Mammary epithelial cell (primary cell): ENCODE measurements at regions not wholly inside any gene's neighbourhood (a gene's known extent, or its start where the extent isn't known, plus 50 kb on each side); places are given as distances from the start of the nearest gene placed in this dataset.

Source experiments
- CTCF ChIP-seq, 2 donors: IDR thresholded peaks in 1 of 2; conservative IDR thresholded peaks in 1 of 2; 2 replicates each; pipeline ENCODE4 v1.5.1; 2011 to 2012; ENCODE audit warnings: inconsistent platforms in 2 of 2, low read length in 2 of 2, mild to moderate bottlenecking in 2 of 2, control low read depth in 1 of 2, low read depth in 1 of 2; ENCODE audit not compliant: insufficient read depth in 1 of 2; ENCODE audit errors: extremely low read depth in 1 of 2
- EZH2 ChIP-seq: IDR thresholded peaks from 2 replicates; pipeline ENCODE4 v1.6.1; 2012; ENCODE audit warnings: low read length, inconsistent platforms, borderline replicate concordance

DNA sequence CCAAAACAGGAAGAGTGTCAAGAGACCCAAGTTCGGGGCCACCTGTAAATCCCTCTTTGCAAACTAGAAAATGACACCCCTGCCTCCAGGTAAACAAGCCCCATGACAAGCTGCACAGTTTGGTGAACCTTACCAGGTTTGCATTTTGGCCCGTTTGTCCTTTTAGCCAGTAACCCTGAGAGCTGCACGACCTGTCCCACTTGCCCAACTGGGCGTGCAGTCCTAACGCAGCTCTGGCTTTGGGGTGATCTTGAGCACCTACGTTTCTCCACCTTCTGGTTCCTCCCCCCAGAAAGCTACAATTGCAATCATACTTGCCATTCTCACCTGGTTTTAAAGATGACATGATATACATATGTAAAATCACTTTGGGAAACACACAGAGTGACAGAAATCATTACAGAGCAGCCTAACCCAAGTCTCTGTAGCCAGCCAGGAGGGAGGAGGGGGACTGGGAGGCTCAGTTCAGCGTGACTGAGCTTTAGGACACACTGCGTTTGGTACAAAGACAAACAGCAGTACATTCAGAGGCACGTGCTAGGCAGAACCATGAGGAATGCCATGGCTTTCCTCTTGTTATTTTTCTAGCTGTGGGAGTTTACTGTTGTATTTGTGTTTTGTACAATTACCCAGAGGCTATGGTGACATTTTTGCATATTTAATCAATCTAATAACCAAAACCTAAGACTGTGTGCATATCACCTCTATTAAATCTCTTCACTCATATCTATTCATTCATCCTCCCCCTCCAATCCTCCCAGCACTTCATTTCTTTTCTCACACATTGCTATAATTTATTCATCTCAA lies 304.0 kb downstream of the IRS1 start:
- TF ChIP-seq CTCF (conservative IDR thresholded peaks at IDR 0.05 in 1 of 2, IDR thresholded peaks at IDR 0.05 in 1 of 2; ENCODE audit: extremely low read depth in 1 of 2, insufficient read depth in 1 of 2, low read depth in 1 of 2, low read length in 2 of 2) (no peak), EZH2 (no peak)
